HFF-Myc (cell line): ENCODE measurements at regions not wholly inside any gene's neighbourhood (a gene's known extent, or its start where the extent isn't known, plus 50 kb on each side); places are given as distances from the start of the nearest gene placed in this dataset.

Source experiments
- DNase-seq: peaks from one replicate; pipeline ENCODE4 v3.0.0-alpha.2; 2011; ENCODE audit warnings: low read depth; ENCODE audit errors: extremely low read depth
- H3K4me3 ChIP-seq: replicated peaks from 2 replicates; pipeline ENCODE4 v1.5.1; 2011; ENCODE audit warnings: low read depth, mild to moderate bottlenecking, control low read depth, low read length
- TF ChIP-seq, protein P1 (sequence below): IDR thresholded peaks from 2 replicates; pipeline ENCODE4 v1.5.1; 2012; ENCODE audit warnings: mild to moderate bottlenecking, low read depth, low read length, control low read depth; ENCODE audit errors: missing control alignments

DNA sequence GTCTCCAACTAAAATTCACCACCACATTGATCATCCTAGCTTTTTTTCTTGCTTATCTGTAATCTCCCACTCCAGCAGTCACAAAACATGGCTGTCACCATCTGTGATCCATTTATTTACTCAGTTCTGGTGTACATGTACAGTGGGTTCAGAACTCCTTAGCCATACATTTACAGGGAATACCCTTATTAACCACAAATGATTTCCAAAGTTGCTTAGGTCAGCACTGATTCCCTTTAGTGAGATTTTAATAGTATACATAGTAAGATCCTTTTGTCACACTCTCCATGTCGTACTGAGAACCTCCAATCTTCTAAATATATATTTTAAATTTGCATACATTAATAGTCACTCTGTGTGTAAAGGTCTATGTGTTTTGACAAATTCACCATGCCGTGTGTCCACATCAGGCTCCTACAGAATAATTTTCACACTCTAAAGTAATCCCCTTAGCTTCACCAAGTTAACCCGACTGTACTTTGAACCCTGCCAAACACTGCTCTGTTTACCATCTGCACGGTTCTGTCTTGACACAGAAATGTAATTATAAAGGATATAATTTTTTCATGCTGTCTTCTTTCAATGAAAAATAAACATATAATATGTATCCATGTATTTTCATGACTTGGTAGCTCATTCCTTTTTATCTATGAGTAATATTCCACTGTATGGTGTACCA lies 473.6 kb upstream of the ZP4 start:
- no peak for DNase-seq
- no peak overlapping the region for H3K4me3 ChIP-seq
- TF ChIP-seq, protein P1, sequence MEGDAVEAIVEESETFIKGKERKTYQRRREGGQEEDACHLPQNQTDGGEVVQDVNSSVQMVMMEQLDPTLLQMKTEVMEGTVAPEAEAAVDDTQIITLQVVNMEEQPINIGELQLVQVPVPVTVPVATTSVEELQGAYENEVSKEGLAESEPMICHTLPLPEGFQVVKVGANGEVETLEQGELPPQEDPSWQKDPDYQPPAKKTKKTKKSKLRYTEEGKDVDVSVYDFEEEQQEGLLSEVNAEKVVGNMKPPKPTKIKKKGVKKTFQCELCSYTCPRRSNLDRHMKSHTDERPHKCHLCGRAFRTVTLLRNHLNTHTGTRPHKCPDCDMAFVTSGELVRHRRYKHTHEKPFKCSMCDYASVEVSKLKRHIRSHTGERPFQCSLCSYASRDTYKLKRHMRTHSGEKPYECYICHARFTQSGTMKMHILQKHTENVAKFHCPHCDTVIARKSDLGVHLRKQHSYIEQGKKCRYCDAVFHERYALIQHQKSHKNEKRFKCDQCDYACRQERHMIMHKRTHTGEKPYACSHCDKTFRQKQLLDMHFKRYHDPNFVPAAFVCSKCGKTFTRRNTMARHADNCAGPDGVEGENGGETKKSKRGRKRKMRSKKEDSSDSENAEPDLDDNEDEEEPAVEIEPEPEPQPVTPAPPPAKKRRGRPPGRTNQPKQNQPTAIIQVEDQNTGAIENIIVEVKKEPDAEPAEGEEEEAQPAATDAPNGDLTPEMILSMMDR, result no peak

DNA sequence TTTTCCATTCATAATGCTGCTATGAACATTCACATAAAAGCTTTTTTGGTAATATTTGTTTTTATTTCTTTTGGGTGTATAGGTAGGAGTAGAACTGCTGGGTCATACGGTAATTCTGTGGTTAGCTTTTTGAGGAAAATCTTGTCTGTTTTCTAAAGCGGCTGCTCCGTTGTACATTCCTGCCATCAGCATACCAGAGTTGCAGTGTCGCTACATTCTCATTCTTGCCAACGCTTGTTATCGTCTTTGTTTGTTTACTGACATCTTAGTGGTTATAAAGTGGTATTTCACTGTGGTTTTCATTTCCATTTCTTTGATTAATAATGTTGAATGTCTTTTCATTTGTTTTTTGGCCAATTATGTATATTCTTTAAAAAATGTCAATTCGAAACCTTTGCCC lies 469.8 kb upstream of the ZP4 start:
- TF ChIP-seq, protein P1, result no peak
- no peak overlapping the region for H3K4me3 ChIP-seq
- DNase-seq, result no peak

GRCh38 chr1:238350471-238350870 lies 459.7 kb upstream of the ZP4 start:
- TF ChIP-seq, protein P1, result no peak
- no peak for DNase-seq

GRCh38 chr1:238346340-238346739 lies 455.6 kb upstream of the ZP4 start:
- TF ChIP-seq, protein P1, result no peak
- DNase-seq, result no peak
- H3K4me3 ChIP-seq, result no peak overlapping the region

More at GRCh38 chr1:238350471-238350870, 459.7 kb upstream of the ZP4 start:
- H3K4me3 ChIP-seq, result no peak overlapping the region

- H3K4me3 ChIP-seq, result no peak overlapping the region
- TF ChIP-seq, protein P1, result no peak
- no peak for DNase-seq
Measured at GRCh38 chr1:238345837-238346236, 455.1 kb upstream of the ZP4 start.

DNA sequence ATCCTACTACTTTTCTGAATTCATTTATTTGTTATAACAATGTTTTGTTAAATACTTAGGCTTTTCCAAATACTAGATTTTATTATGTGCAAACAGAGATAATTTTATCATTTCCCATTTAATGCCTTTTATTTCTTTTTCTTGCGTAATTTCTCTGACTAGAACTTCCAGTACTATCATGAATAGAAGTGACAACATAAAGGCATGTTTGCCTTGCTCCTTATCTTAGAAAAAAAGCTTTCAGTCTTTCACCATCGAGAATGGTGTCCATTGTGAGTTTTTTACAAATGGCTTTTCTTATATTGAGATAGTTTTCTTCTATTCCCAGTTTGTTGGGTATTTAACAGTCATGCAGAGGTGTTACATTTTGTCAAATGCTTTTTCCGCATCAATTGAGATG lies 453.1 kb upstream of the ZP4 start:
- no peak for DNase-seq
- TF ChIP-seq, protein P1, result no peak
- no peak overlapping the region for H3K4me3 ChIP-seq

DNA sequence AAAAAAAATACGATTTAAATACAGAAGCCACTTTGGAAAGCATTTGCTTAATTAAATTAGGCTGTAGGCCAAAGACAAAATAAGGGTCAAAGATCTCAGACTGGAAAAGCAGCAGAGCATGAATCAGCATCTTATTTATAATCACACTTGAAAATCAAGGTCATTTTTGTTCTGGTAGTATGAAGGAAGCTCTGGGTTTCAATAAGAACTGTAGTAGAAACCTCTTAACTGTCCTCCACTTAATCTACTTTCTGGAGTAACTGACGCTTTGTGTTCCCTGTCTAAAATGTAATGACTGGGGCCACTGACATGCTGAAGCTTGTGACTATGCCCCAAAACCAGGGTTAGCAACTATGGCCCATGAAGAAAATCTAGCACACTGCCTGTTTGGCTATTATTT lies 450.7 kb upstream of the ZP4 start:
- TF ChIP-seq, protein P1, result no peak
- no peak overlapping the region for H3K4me3 ChIP-seq
- no peak for DNase-seq
